ENCODE measurements at regions not wholly inside any gene's neighbourhood (a gene's known extent, or its start where the extent isn't known, plus 50 kb on each side); places are given as distances from the start of the nearest gene placed in this dataset.

- TF ChIP-seq POLR2A (IDR thresholded peaks at IDR 0.05; ENCODE audit: low read depth, low read length) (no peak), POLR2AphosphoS5 (IDR thresholded peaks at IDR 0.05; ENCODE audit: low read depth, low read length) (no peak)
Observed at GRCh38 chr14:56889705-56890104, 79.4 kb upstream of the OTX2 start.

Measured in GM12892 (cell line).